ENCODE measurements at regions not wholly inside any gene's neighbourhood (a gene's known extent, or its start where the extent isn't known, plus 50 kb on each side); places are given as distances from the start of the nearest gene placed in this dataset.
A peak's percentile ranks its signal among the peaks of the same experiment; 100 is the strongest.

- H3K36me3 ChIP-seq (ENCODE audit: control insufficient read depth, insufficient read depth, low read length), result no peaks in the 10 kb centered on the region
- no peaks in the 10 kb centered on the region for H3K4me1 ChIP-seq (ENCODE audit: control insufficient read depth, insufficient read depth, low read length)
- H3K4me3 ChIP-seq (ENCODE audit: low read depth, low read length), result no peak overlapping the region
- DNase-seq (ENCODE audit: low read depth in 4 of 6, low spot score in 6 of 6), result no peak
- no peaks in the 10 kb centered on the region for H3K27me3 ChIP-seq (ENCODE audit: control insufficient read depth, insufficient read depth, low read length)
- H3K27ac ChIP-seq (ENCODE audit: low read depth, low read length), result no peak overlapping the region
- WGBS (ENCODE audit: insufficient coverage), result no CpG with 5 or more reads among the region's 2 CpGs
- H3K9me3 ChIP-seq (ENCODE audit: control insufficient read depth, insufficient read depth, low read length), result no peaks in the 10 kb centered on the region
Observed at GRCh38 chr2:41066168-41066567, 614.3 kb upstream of the SLC8A1 start.

GRCh38 chr2:41068740-41069139 is 616.9 kb upstream of the SLC8A1 start:
- no peak for DNase-seq (ENCODE audit: low read depth in 4 of 6, low spot score in 6 of 6)
- H3K4me1 ChIP-seq (ENCODE audit: control insufficient read depth, insufficient read depth, low read length), result no peaks in the 10 kb centered on the region
- no CpG with 5 or more reads among the region's 3 CpGs for WGBS (ENCODE audit: insufficient coverage)
- H3K36me3 ChIP-seq (ENCODE audit: control insufficient read depth, insufficient read depth, low read length), result no peaks in the 10 kb centered on the region
- H3K9me3 ChIP-seq (ENCODE audit: control insufficient read depth, insufficient read depth, low read length), result no peaks in the 10 kb centered on the region
- no peak overlapping the region for H3K27ac ChIP-seq (ENCODE audit: low read depth, low read length)
- no peak overlapping the region for H3K4me3 ChIP-seq (ENCODE audit: low read depth, low read length)
- H3K27me3 ChIP-seq (ENCODE audit: control insufficient read depth, insufficient read depth, low read length), result no peaks in the 10 kb centered on the region

GRCh38 chr2:41078341-41078740 is 626.5 kb upstream of the SLC8A1 start:
- Histone ChIP-seq H3K36me3 (ENCODE audit: control insufficient read depth, insufficient read depth, low read length) (no peaks in the 10 kb centered on the region), H3K4me3 (ENCODE audit: low read depth, low read length) (no peak overlapping the region), H3K9me3 (ENCODE audit: control insufficient read depth, insufficient read depth, low read length) (no peaks in the 10 kb centered on the region), H3K4me1 (ENCODE audit: control insufficient read depth, insufficient read depth, low read length) (no peaks in the 10 kb centered on the region), H3K27ac (ENCODE audit: low read depth, low read length) (no peak overlapping the region), H3K27me3 (ENCODE audit: control insufficient read depth, insufficient read depth, low read length) (no peaks in the 10 kb centered on the region)
- WGBS (ENCODE audit: insufficient coverage), result no CpG with 5 or more reads among the region's 1 CpG
- DNase-seq (ENCODE audit: low read depth in 4 of 6, low spot score in 6 of 6), result peak in 1 of 6 donors; percentile 84

GRCh38 chr2:41079011-41079410 is 627.1 kb upstream of the SLC8A1 start:
- Histone ChIP-seq H3K9me3 (ENCODE audit: control insufficient read depth, insufficient read depth, low read length) (no peaks in the 10 kb centered on the region), H3K27ac (ENCODE audit: low read depth, low read length) (no peak overlapping the region), H3K4me1 (ENCODE audit: control insufficient read depth, insufficient read depth, low read length) (no peaks in the 10 kb centered on the region), H3K4me3 (ENCODE audit: low read depth, low read length) (no peak overlapping the region), H3K36me3 (ENCODE audit: control insufficient read depth, insufficient read depth, low read length) (no peaks in the 10 kb centered on the region), H3K27me3 (ENCODE audit: control insufficient read depth, insufficient read depth, low read length) (no peaks in the 10 kb centered on the region)
- WGBS (ENCODE audit: insufficient coverage), result 71% methylated on average over 1 of the region's 1 CpG
- DNase-seq (ENCODE audit: low read depth in 4 of 6, low spot score in 6 of 6), result peak in 1 of 6 donors; percentile 83

GRCh38 chr2:41084321-41084720 is 632.4 kb upstream of the SLC8A1 start:
- Histone ChIP-seq H3K36me3 (ENCODE audit: control insufficient read depth, insufficient read depth, low read length) (no peaks in the 10 kb centered on the region), H3K4me1 (ENCODE audit: control insufficient read depth, insufficient read depth, low read length) (no peaks in the 10 kb centered on the region), H3K27ac (ENCODE audit: low read depth, low read length) (no peak overlapping the region), H3K4me3 (ENCODE audit: low read depth, low read length) (no peak overlapping the region), H3K27me3 (ENCODE audit: control insufficient read depth, insufficient read depth, low read length) (no peaks in the 10 kb centered on the region), H3K9me3 (ENCODE audit: control insufficient read depth, insufficient read depth, low read length) (no peaks in the 10 kb centered on the region)
- no CpG with 5 or more reads among the region's 3 CpGs for WGBS (ENCODE audit: insufficient coverage)
- DNase-seq (ENCODE audit: low read depth in 4 of 6, low spot score in 6 of 6), result no peak

GRCh38 chr2:41087946-41088345 is 636.1 kb upstream of the SLC8A1 start:
- H3K36me3 ChIP-seq (ENCODE audit: control insufficient read depth, insufficient read depth, low read length), result no peaks in the 10 kb centered on the region
- H3K27ac ChIP-seq (ENCODE audit: low read depth, low read length), result no peak overlapping the region
- no peak for DNase-seq (ENCODE audit: low read depth in 4 of 6, low spot score in 6 of 6)
- H3K4me1 ChIP-seq (ENCODE audit: control insufficient read depth, insufficient read depth, low read length), result no peaks in the 10 kb centered on the region
- no peak overlapping the region for H3K4me3 ChIP-seq (ENCODE audit: low read depth, low read length)
- no peaks in the 10 kb centered on the region for H3K27me3 ChIP-seq (ENCODE audit: control insufficient read depth, insufficient read depth, low read length)
- H3K9me3 ChIP-seq (ENCODE audit: control insufficient read depth, insufficient read depth, low read length), result no peaks in the 10 kb centered on the region

- H3K27me3 ChIP-seq (ENCODE audit: control insufficient read depth, insufficient read depth, low read length), result no peaks in the 10 kb centered on the region
- H3K4me3 ChIP-seq (ENCODE audit: low read depth, low read length), result no peak overlapping the region
- no CpG with 5 or more reads among the region's 1 CpG for WGBS (ENCODE audit: insufficient coverage)
- no peak overlapping the region for H3K27ac ChIP-seq (ENCODE audit: low read depth, low read length)
- H3K36me3 ChIP-seq (ENCODE audit: control insufficient read depth, insufficient read depth, low read length), result no peaks in the 10 kb centered on the region
- H3K9me3 ChIP-seq (ENCODE audit: control insufficient read depth, insufficient read depth, low read length), result no peaks in the 10 kb centered on the region
- no peak for DNase-seq (ENCODE audit: low read depth in 4 of 6, low spot score in 6 of 6)
- no peaks in the 10 kb centered on the region for H3K4me1 ChIP-seq (ENCODE audit: control insufficient read depth, insufficient read depth, low read length)
Observed at GRCh38 chr2:41101281-41101680, 649.4 kb upstream of the SLC8A1 start.

- no peaks in the 10 kb centered on the region for H3K9me3 ChIP-seq (ENCODE audit: control insufficient read depth, insufficient read depth, low read length)
- H3K36me3 ChIP-seq (ENCODE audit: control insufficient read depth, insufficient read depth, low read length), result no peaks in the 10 kb centered on the region
- DNase-seq (ENCODE audit: low read depth in 4 of 6, low spot score in 6 of 6), result no peak
- no CpG with 5 or more reads among the region's 4 CpGs for WGBS (ENCODE audit: insufficient coverage)
- H3K4me3 ChIP-seq (ENCODE audit: low read depth, low read length), result no peak overlapping the region
- no peaks in the 10 kb centered on the region for H3K4me1 ChIP-seq (ENCODE audit: control insufficient read depth, insufficient read depth, low read length)
- H3K27me3 ChIP-seq (ENCODE audit: control insufficient read depth, insufficient read depth, low read length), result no peaks in the 10 kb centered on the region
- H3K27ac ChIP-seq (ENCODE audit: low read depth, low read length), result no peak overlapping the region
Observed at GRCh38 chr2:41109744-41110143, 657.9 kb upstream of the SLC8A1 start.

- Histone ChIP-seq H3K4me3 (ENCODE audit: low read depth, low read length) (no peak overlapping the region), H3K9me3 (ENCODE audit: control insufficient read depth, insufficient read depth, low read length) (no peaks in the 10 kb centered on the region), H3K27ac (ENCODE audit: low read depth, low read length) (no peak overlapping the region), H3K4me1 (ENCODE audit: control insufficient read depth, insufficient read depth, low read length) (no peaks in the 10 kb centered on the region), H3K27me3 (ENCODE audit: control insufficient read depth, insufficient read depth, low read length) (no peaks in the 10 kb centered on the region), H3K36me3 (ENCODE audit: control insufficient read depth, insufficient read depth, low read length) (no peaks in the 10 kb centered on the region)
- WGBS (ENCODE audit: insufficient coverage), result no CpG with 5 or more reads among the region's 5 CpGs
- peak in 1 of 6 donors; percentile 32 for DNase-seq (ENCODE audit: low read depth in 4 of 6, low spot score in 6 of 6)
Observed at GRCh38 chr2:41111836-41112627, 660.1 kb upstream of the SLC8A1 start.

- no peaks in the 10 kb centered on the region for H3K4me1 ChIP-seq (ENCODE audit: control insufficient read depth, insufficient read depth, low read length)
- H3K9me3 ChIP-seq (ENCODE audit: control insufficient read depth, insufficient read depth, low read length), result no peaks in the 10 kb centered on the region
- no peak for DNase-seq (ENCODE audit: low read depth in 4 of 6, low spot score in 6 of 6)
- no peaks in the 10 kb centered on the region for H3K27me3 ChIP-seq (ENCODE audit: control insufficient read depth, insufficient read depth, low read length)
- H3K27ac ChIP-seq (ENCODE audit: low read depth, low read length), result no peak overlapping the region
- H3K36me3 ChIP-seq (ENCODE audit: control insufficient read depth, insufficient read depth, low read length), result no peaks in the 10 kb centered on the region
- H3K4me3 ChIP-seq (ENCODE audit: low read depth, low read length), result no peak overlapping the region
- no CpG with 5 or more reads among the region's 8 CpGs for WGBS (ENCODE audit: insufficient coverage)
Observed at GRCh38 chr2:41116106-41116797, 664.4 kb upstream of the SLC8A1 start.

Data from spinal cord (tissue), 9 donors.